ENCODE measurements at regions not wholly inside any gene's neighbourhood (a gene's known extent, or its start where the extent isn't known, plus 50 kb on each side); places are given as distances from the start of the nearest gene placed in this dataset.

- Mint-ChIP-seq H3K27ac (no peak overlapping the region), H3K4me3 (no peak overlapping the region), H3K4me1 (ENCODE audit: low read depth) (no peaks in the 10 kb centered on the region), H3K9me3 (no peaks in the 10 kb centered on the region), H3K27me3 (ENCODE audit: insufficient read depth) (peaks cover 22% of the 10 kb centered on the region), H3K36me3 (ENCODE audit: low read depth) (no peaks in the 10 kb centered on the region)
- intact Hi-C loops (cut with micrococcal nuclease): no loop called here
- DNase-seq (ENCODE audit: low spot score): no peak
Observed at GRCh38 chr7:26598867-26599266, 265.5 kb downstream of the SKAP2 start.

GRCh38 chr7:26599982-26600381, 264.4 kb downstream of the SKAP2 start:
- no peak overlapping the region for H3K4me3 Mint-ChIP-seq
- no peaks in the 10 kb centered on the region for H3K36me3 Mint-ChIP-seq (ENCODE audit: low read depth)
- H3K27ac Mint-ChIP-seq: no peak overlapping the region
- no peaks in the 10 kb centered on the region for H3K9me3 Mint-ChIP-seq
- no peak for DNase-seq (ENCODE audit: low spot score)
- intact Hi-C loops (cut with micrococcal nuclease): no loop called here
- H3K4me1 Mint-ChIP-seq (ENCODE audit: low read depth): no peaks in the 10 kb centered on the region
- H3K27me3 Mint-ChIP-seq (ENCODE audit: insufficient read depth): peaks cover 22% of the 10 kb centered on the region

GRCh38 chr7:26600411-26600810, 264.0 kb downstream of the SKAP2 start:
- Mint-ChIP-seq H3K4me1 (ENCODE audit: low read depth) (no peaks in the 10 kb centered on the region), H3K4me3 (no peak overlapping the region), H3K9me3 (no peaks in the 10 kb centered on the region), H3K36me3 (ENCODE audit: low read depth) (no peaks in the 10 kb centered on the region), H3K27me3 (ENCODE audit: insufficient read depth) (peaks cover 24% of the 10 kb centered on the region), H3K27ac (no peak overlapping the region)
- no peak for DNase-seq (ENCODE audit: low spot score)
- intact Hi-C loops (cut with micrococcal nuclease): no loop called here

- Mint-ChIP-seq H3K4me1 (ENCODE audit: low read depth) (no peaks in the 10 kb centered on the region), H3K36me3 (ENCODE audit: low read depth) (no peaks in the 10 kb centered on the region), H3K27ac (no peak overlapping the region), H3K4me3 (no peak overlapping the region), H3K9me3 (no peaks in the 10 kb centered on the region), H3K27me3 (ENCODE audit: insufficient read depth) (peaks cover 35% of the 10 kb centered on the region)
- intact Hi-C loops (cut with micrococcal nuclease): no loop called here
- DNase-seq (ENCODE audit: low spot score): no peak
Observed at GRCh38 chr7:26603631-26604030, 260.8 kb downstream of the SKAP2 start.

- H3K4me1 Mint-ChIP-seq (ENCODE audit: low read depth): no peaks in the 10 kb centered on the region
- no peaks in the 10 kb centered on the region for H3K36me3 Mint-ChIP-seq (ENCODE audit: low read depth)
- H3K27me3 Mint-ChIP-seq (ENCODE audit: insufficient read depth): peaks cover 29% of the 10 kb centered on the region
- DNase-seq (ENCODE audit: low spot score): no peak
- no peaks in the 10 kb centered on the region for H3K9me3 Mint-ChIP-seq
- no peak overlapping the region for H3K27ac Mint-ChIP-seq
- no peak overlapping the region for H3K4me3 Mint-ChIP-seq
- intact Hi-C loops (cut with micrococcal nuclease): no loop called here
Observed at GRCh38 chr7:26608402-26608801, 256.0 kb downstream of the SKAP2 start.

- Mint-ChIP-seq H3K4me1 (ENCODE audit: low read depth) (no peaks in the 10 kb centered on the region), H3K4me3 (no peak overlapping the region), H3K9me3 (no peaks in the 10 kb centered on the region), H3K27ac (no peak overlapping the region), H3K27me3 (ENCODE audit: insufficient read depth) (peaks cover 24% of the 10 kb centered on the region), H3K36me3 (ENCODE audit: low read depth) (no peaks in the 10 kb centered on the region)
- no peak for DNase-seq (ENCODE audit: low spot score)
- intact Hi-C loops (cut with micrococcal nuclease): no loop called here
Observed at GRCh38 chr7:26609082-26609481, 255.3 kb downstream of the SKAP2 start.

- H3K4me3 Mint-ChIP-seq: no peak overlapping the region
- H3K9me3 Mint-ChIP-seq: no peaks in the 10 kb centered on the region
- no peaks in the 10 kb centered on the region for H3K36me3 Mint-ChIP-seq (ENCODE audit: low read depth)
- no peak overlapping the region for H3K27ac Mint-ChIP-seq
- H3K27me3 Mint-ChIP-seq (ENCODE audit: insufficient read depth): peaks cover 24% of the 10 kb centered on the region
- intact Hi-C loops (cut with micrococcal nuclease): no loop called here
- DNase-seq (ENCODE audit: low spot score): no peak
- no peaks in the 10 kb centered on the region for H3K4me1 Mint-ChIP-seq (ENCODE audit: low read depth)
Observed at GRCh38 chr7:26609532-26609931, 254.9 kb downstream of the SKAP2 start.

- Mint-ChIP-seq H3K27ac (no peak overlapping the region), H3K27me3 (ENCODE audit: insufficient read depth) (peaks cover 7% of the 10 kb centered on the region), H3K9me3 (no peaks in the 10 kb centered on the region), H3K4me1 (ENCODE audit: low read depth) (no peaks in the 10 kb centered on the region), H3K36me3 (ENCODE audit: low read depth) (no peaks in the 10 kb centered on the region), H3K4me3 (no peak overlapping the region)
- no peak for DNase-seq (ENCODE audit: low spot score)
- intact Hi-C loops (cut with micrococcal nuclease): no loop called here
Observed at GRCh38 chr7:26612742-26613141, 251.6 kb downstream of the SKAP2 start.

GRCh38 chr7:26614503-26614902, 249.9 kb downstream of the SKAP2 start:
- no peak for DNase-seq (ENCODE audit: low spot score)
- peaks cover 3% of the 10 kb centered on the region for H3K27me3 Mint-ChIP-seq (ENCODE audit: insufficient read depth)

GRCh38 chr7:26616235-26616634, 248.2 kb downstream of the SKAP2 start:
- no peaks in the 10 kb centered on the region for H3K4me1 Mint-ChIP-seq (ENCODE audit: low read depth)
- intact Hi-C loops (cut with micrococcal nuclease): no loop called here
- H3K9me3 Mint-ChIP-seq: no peaks in the 10 kb centered on the region
- no peak overlapping the region for H3K4me3 Mint-ChIP-seq
- peaks cover 3% of the 10 kb centered on the region for H3K27me3 Mint-ChIP-seq (ENCODE audit: insufficient read depth)
- no peak for DNase-seq (ENCODE audit: low spot score)
- H3K27ac Mint-ChIP-seq: no peak overlapping the region
- H3K36me3 Mint-ChIP-seq (ENCODE audit: low read depth): no peaks in the 10 kb centered on the region

More at GRCh38 chr7:26614503-26614902, 249.9 kb downstream of the SKAP2 start:
- no peaks in the 10 kb centered on the region for H3K36me3 Mint-ChIP-seq (ENCODE audit: low read depth)
- H3K27ac Mint-ChIP-seq: no peak overlapping the region
- intact Hi-C loops (cut with micrococcal nuclease): no loop called here
- no peaks in the 10 kb centered on the region for H3K4me1 Mint-ChIP-seq (ENCODE audit: low read depth)
- H3K9me3 Mint-ChIP-seq: no peaks in the 10 kb centered on the region
- no peak overlapping the region for H3K4me3 Mint-ChIP-seq

GRCh38 chr7:26617066-26617465, 247.3 kb downstream of the SKAP2 start:
- Mint-ChIP-seq H3K4me3 (no peak overlapping the region), H3K27ac (no peak overlapping the region), H3K27me3 (ENCODE audit: insufficient read depth) (no peaks in the 10 kb centered on the region), H3K36me3 (ENCODE audit: low read depth) (no peaks in the 10 kb centered on the region), H3K9me3 (no peaks in the 10 kb centered on the region), H3K4me1 (ENCODE audit: low read depth) (no peaks in the 10 kb centered on the region)
- no peak for DNase-seq (ENCODE audit: low spot score)
- intact Hi-C loops (cut with micrococcal nuclease): no loop called here

Measured in activated T-helper 1 cell treated with anti-CD3 and anti-CD28 coated beads, Interleukin-12 subunit alpha, Interleukin-12 subunit beta, Interleukin-2, Interleukin-4 antibody, amounts not matched to agents 30 ng/mL and 10 ng/mL and 1 ng/mL, durations not matched to agents 14 hours and 24 hours and 36 hours (primary cell).